Gastroesophageal sphincter (tissue), 3 donors: ENCODE measurements at regions not wholly inside any gene's neighbourhood (a gene's known extent, or its start where the extent isn't known, plus 50 kb on each side); places are given as distances from the start of the nearest gene placed in this dataset.

Source experiments
- CTCF ChIP-seq, 4 experiments: fragments of 200-600 bp in 2 of 4; fragments of 450-650 bp in 2 of 4; sonication (generic) in 1 of 4; IDR thresholded peaks; one replicate each; pipeline ENCODE4 v1.5.1; 2017 to 2019; ENCODE audit warnings: antibody characterized with exemption in 4 of 4, mild to moderate bottlenecking in 2 of 4, moderate library complexity in 2 of 4
- POLR2A ChIP-seq, 2 donors: fragments of 450-650 bp; IDR thresholded peaks; one replicate each; pipeline ENCODE4 v1.6.1; 2017; ENCODE audit warnings: antibody characterized with exemption in 2 of 2, mild to moderate bottlenecking in 2 of 2, moderate library complexity in 1 of 2
- POLR2AphosphoS5 ChIP-seq: sonication (generic); formaldehyde crosslinking; IDR thresholded peaks from one replicate; pipeline ENCODE4 v1.6.1; 2017; ENCODE audit warnings: antibody characterized with exemption

GRCh38 chr3:75059120-75059519 lies 444.7 kb upstream of the CNTN3 start:
- no peak for TF ChIP-seq CTCF (IDR thresholded peaks at IDR 0.05)
- TF ChIP-seq POLR2A (IDR thresholded peaks at IDR 0.05): no peak
- TF ChIP-seq POLR2AphosphoS5: no peak
